ENCODE measurements at regions not wholly inside any gene's neighbourhood (a gene's known extent, or its start where the extent isn't known, plus 50 kb on each side); places are given as distances from the start of the nearest gene placed in this dataset.
"Not testable (repeated sequence)": the region's sequence is repeated elsewhere in the genome, so short reads cannot be mapped to it uniquely, and the experiment has no call there.

- peak; percentile 52 for DNase-seq
Observed at GRCh38 chr7:25069900-25070443, 55.1 kb downstream of the CYCS start.

DNA sequence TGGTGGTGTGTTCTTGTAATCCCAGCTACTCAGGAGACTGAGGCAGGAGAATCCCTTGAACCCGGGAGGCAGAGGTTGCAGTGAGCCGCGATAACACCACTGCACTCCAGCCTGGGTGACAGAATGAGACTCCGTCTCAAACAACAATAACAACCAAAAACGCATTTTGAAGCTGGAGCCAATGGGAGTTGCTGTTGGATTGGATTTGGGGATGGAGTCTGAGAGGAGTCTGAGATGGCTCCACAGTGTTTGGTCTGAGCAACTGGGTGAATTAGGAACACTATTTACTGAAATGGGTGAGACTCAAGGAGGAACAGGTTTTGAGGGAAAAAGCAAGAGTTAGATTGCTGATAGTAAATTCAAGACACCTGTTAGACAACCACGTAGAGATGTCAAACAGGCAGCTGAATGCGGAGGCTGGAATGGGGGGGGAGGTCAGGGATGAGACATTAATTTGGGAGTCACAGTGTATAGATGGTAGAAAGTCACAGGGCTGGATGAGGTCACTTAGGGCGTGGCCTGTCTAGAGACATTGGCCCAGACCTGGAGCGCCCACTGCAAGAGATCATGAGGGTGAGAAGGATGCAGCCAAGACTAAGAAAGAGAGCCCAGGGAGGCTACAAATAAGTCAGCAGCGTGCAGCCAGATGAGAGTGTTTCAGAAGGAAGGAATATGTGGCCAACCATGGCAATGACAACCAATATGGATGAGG, 56.4 kb downstream of the CYCS start:
- no peak for DNase-seq

- no peak for DNase-seq
Observed at GRCh38 chr7:25067726-25068501, 57.1 kb downstream of the CYCS start.

DNA sequence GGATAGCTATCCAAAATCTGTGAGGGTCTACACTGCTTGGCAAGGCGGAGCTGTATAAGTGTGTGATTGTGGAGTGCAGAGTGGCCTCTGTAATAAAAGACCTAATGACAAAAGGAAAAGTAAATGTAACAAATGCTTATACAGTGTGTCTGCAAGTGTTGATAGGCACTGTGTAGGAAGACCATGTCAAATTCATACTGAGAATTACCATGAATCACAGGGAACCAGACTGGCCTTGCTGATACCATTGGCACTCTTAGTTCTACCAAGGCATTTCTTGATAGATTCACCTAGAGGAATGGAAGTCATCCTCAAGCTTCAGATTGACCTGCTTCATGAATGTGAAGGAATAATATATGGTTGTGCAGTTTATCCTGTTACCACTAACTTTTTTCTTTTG, 58.8 kb downstream of the CYCS start:
- DNase-seq = no peak

DNA sequence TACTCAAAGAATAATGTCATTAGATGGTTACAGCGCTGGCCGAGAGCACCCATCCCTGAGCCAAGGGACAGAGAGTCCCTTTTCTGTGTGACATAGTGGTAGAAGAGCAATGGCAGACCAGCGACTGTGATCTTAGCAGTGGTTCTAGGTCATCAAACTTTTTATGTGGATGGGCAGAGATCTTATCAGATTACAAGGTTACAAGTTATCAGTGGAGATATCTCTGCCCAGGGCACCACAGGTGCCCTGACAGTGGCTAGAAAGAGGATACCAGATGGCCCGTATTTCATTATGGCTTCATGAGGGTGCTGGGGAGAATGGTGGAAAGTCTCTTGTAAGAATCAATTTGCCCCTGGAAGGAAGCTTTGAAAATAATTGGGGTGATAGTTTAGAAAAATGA, 62.7 kb downstream of the CYCS start:
- DNase-seq = no peak

DNA sequence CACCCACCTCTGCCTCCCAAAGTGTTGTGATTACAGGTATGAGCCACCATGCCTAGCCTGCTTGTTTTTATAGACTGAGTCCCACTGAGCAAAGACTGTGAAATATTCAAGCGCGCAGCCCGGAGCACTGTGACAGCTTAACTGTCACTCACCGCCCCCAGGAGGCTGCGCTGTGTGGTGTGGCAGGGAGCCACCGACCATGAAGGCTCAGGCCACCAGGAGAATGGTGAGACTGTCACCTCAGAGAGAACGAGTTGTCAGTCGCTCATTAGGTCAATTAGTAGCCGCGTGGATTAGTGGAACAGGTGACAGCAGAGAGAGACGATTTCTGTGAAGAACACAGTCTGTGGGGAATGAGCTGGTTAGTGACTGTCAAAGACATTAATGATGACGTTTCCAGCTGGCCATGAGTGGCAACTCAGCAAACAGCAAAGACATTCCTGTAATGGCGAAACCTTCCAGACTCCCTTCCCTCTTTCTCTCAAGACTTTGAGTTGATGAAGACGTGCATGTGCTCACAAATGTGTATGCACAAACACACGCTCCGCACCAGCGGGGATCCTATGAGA, 64.5 kb downstream of the CYCS start:
- DNase-seq = no peak

- DNase-seq = no peak
Observed at GRCh38 chr7:25059576-25059975, 65.5 kb downstream of the CYCS start.

GRCh38 chr7:25056368-25056767, 68.7 kb downstream of the CYCS start:
- no peak for DNase-seq

DNA sequence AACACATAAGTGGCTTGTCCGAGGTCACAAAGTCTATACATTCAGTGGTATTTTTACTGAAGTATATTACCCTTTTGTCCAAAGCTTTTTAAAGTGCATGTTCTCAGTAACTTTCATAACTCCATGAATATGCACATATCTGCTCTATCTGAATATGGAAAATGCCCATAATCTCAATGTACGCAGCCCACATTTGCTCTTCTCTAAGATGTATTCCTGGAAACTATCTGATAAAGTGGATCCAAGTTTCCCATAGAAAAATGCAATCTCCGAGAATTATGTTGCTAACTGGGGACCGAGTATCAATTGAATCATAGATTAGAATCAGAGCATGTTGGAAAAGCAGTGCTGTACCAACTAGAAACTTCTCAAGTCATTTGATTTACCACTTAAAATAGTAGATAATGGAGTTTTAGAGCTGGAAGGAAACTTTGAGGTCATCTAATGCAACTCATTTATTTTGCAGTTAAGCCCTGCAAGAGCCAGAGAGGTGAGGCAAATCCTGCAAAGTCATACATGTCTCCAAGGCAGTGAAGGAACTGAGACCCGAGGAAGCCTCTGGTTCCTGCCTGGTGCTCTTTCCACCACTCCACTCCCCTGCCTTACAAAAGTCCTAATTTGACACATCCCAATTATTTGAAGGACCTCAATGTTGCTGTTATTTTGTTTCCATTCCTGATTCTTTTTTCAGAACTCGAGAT, 69.4 kb downstream of the CYCS start:
- no peak for DNase-seq

- no peak for DNase-seq
Observed at GRCh38 chr7:25054819-25055519, 70.1 kb downstream of the CYCS start.

DNA sequence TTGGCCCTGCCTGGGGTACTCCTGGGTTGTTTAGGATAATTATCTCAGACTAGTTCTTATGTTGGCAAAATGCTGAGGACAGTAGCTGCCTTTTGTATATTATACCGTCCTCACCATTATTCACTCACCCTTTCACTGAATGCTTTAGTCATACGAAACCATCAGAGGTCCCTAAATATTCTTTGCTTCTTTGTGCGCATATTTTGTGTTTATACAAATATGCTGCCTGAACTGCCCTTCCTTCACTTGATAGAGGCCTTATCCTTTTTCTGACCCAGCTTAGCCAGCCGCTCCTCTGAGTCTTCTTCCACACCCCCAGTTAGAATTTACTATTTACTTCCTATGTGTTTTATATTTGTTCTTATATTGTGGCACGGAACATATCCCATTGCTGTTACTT, 70.2 kb upstream of the OSBPL3 start:
- no peak for DNase-seq

GRCh38 chr7:25048444-25048834, 68.5 kb upstream of the OSBPL3 start:
- DNase-seq = no peak

DNA sequence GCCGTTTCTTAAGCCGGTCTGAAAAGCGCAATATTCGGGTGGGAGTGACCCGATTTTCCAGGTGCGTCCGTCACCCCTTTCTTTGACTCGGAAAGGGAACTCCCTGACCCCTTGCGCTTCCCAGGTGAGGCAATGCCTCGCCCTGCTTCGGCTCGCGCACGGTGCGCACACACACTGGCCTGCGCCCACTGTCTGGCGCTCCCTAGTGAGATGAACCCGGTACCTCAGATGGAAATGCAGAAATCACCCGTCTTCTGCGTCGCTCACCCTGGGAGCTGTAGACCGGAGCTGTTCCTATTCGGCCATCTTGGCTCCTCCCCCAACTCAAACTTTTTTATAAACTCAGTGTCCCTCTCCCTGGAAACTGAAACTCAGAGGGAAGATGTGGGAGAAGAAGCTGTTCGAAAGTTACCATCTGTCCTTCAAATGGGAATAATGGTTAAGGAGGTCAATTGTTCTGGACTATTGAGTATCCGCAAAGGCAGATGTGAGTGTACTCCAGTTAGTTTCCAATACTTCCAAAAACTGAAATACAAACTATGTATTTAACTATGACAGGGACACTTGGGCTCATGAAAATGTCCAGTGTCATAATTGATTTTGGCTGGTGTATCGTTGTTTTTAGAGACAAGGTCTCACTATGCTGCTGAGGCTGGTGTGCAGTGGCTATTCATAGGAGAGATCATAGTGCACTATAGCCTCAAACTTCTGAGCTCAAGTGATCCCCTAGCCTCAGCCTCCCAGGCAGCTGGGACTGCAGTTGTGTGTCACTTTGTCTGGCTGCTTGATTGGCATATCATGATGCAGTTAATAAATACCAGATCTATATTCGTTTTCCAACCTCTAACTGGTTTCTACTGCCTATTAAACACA, 67.8 kb upstream of the OSBPL3 start:
- DNase-seq = not testable (repeated sequence)

DNA sequence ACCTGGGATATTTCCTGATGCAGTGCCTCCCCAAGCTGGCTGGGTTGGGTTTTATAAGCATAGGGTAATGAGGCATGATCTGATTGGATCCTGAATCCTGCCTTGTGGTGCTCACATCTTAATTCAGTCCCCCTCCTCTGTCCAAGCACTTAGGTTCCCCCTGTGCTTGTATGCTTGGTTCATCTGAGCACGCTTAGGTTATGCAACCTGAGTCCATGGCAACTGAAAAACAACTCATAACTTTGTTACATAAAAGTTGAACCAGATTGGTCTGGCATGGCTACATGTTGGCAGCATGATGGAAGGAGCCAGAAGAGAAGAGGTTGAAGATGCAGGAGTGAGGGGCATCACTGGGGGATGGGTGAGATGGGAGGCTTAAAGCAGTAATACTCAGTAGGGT, 57.3 kb upstream of the OSBPL3 start:
- no peak for DNase-seq

GRCh38 chr7:25035274-25035673, 55.3 kb upstream of the OSBPL3 start:
- no peak for DNase-seq

DNA sequence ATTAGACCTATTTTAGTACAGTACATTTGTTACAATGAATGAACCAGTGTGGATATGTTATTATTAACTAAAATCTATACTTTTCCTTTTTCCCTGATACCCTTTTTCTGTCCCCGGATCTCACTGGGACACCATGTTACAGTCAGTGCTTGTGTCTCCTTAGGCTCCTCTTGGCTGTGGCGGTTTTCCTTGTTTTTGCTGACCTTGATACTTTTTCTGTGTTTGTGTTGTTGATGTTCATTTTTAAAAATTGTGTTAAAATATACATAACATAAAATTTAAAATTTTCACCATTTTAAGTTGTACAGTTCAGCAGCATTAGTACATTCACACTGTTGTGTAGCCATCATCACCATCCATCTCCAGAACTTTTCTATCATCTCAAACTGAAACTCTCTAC, 54.2 kb upstream of the OSBPL3 start:
- DNase-seq = no peak

DNA sequence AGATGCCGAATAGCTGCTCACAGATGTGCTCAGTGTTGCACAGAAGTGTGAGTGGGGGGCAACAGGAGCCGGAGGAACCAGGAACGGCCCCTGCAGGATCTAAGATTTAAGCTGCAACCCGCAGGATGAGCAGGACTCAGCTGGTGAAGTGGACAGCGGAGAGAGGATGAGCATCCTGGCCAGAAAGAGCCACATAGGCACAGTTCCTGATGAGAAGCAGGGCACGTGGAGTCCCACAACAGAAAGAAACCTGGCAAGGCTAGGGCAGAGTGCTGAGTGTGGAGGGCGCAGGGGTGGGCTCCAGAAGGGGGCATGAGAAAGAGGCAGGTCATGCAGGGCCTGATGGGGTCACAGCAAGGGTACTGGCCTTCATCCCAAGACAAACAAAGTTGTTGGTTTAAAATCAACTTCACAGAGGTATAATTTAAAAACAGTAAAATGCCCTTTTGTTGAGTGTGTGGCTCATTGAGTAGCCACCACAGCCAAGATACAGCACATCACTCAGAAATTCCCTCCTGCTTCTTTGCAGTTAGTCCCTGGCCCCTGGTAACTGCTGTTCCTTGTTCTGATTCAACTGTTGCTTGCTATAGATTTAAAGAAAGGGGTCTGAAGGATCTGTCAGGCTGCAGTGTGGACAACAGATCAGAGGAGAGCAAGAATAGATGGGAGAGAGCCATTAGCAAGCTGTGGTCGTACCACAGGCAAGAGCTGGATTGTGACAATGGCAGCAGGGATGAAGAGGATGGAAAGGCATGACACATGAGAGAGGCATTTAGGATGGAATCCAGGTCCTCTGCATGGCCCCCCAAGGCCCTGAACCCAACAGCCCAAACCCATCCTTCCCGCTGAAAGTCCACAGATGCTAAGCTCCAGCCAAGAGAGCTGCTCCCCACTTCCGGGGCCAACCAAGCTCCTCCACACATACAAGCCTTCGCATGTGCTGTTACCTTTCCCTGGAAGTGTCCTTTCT, 53.1 kb upstream of the OSBPL3 start:
- DNase-seq = no peak

DNA sequence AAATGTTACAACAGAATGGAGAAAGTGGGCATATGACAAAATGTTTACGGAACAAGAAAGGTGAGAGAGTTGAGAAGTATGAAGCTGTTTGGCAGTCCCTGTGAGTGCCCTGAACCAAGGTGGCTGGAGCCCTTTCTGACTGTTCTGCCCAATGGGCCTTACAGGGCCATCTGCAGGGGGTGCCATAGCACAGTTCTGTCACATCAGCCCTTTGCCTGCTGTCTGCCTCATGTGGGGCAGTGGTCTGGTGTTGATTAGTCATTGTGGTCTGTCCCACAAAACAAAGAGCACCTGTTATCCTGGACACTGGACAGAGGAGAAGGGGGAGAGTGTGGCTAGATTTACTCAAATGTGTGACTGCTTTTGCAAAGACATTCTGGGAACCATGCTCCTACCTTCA, 51.5 kb upstream of the OSBPL3 start:
- no peak for DNase-seq

- DNase-seq = no peak
Observed at GRCh38 chr7:25031007-25031406, 51.0 kb upstream of the OSBPL3 start.

All from NCI-H1417 treated with DMSO at 0.1 percent for 48 hours (cell line).